ENCODE measurements at regions not wholly inside any gene's neighbourhood (a gene's known extent, or its start where the extent isn't known, plus 50 kb on each side); places are given as distances from the start of the nearest gene placed in this dataset.
"Not testable (repeated sequence)": the region's sequence is repeated elsewhere in the genome, so short reads cannot be mapped to it uniquely, and the experiment has no call there.

DNA sequence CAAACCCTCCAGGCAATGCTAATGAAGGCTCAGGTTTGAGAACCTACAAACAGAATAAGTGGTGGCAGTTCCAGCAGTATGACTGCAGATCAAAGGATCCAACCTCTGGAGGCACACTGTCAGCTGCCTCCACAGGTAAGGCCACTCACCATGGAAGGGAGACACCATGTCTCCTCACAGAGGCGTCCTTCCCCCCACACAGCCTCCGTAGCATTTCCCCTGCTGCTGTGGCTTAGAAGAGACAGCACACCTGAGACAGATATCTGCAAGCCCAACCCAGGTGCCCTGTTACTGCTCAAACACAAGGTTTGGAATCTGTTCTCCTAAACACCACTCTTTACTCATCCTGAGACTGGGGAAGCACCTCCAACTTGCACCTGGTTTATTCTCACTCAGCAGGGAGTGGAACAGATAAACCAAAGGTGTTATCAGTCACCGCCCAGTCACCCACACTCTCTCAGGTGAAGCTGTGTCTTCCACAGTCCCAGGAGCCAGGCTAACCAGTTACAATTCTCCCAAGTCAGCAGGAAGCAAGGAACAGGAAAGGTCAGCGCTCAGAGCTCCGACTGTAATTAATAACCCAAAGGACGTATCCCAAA is 311.2 kb downstream of the FOXO1 start:
- no peak for DNase-seq (ENCODE audit: low spot score)

- DNase-seq (ENCODE audit: low spot score) = no peak
Observed at GRCh38 chr13:40356011-40356410, 310.4 kb downstream of the FOXO1 start.

GRCh38 chr13:40356458-40356857 is 310.0 kb downstream of the FOXO1 start:
- DNase-seq (ENCODE audit: low spot score) = not testable (repeated sequence)

DNA sequence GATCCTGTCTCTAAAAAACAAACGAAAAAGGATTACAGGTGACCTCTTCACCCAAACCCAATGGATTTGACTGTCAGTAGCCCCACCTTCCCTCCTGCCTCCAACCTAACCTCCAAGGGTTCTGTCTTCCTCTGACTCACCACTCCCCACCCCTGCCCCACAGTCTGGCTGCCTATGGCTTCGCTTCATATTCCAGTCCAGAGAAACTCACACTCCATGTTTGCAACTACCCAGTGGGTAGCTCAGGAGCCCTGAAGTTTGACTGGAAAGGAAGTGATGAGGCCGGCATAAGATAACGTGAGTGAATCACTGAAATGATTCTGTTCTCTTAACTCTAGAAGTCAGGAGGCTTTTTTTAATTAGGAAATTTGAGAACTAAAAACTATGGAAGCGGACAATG is 303.9 kb downstream of the FOXO1 start:
- no peak for DNase-seq (ENCODE audit: low spot score)

- DNase-seq (ENCODE audit: low spot score) = no peak
Observed at GRCh38 chr13:40363653-40364052, 302.8 kb downstream of the FOXO1 start.

GRCh38 chr13:40366119-40366518 is 300.3 kb downstream of the FOXO1 start:
- DNase-seq (ENCODE audit: low spot score) = no peak

DNA sequence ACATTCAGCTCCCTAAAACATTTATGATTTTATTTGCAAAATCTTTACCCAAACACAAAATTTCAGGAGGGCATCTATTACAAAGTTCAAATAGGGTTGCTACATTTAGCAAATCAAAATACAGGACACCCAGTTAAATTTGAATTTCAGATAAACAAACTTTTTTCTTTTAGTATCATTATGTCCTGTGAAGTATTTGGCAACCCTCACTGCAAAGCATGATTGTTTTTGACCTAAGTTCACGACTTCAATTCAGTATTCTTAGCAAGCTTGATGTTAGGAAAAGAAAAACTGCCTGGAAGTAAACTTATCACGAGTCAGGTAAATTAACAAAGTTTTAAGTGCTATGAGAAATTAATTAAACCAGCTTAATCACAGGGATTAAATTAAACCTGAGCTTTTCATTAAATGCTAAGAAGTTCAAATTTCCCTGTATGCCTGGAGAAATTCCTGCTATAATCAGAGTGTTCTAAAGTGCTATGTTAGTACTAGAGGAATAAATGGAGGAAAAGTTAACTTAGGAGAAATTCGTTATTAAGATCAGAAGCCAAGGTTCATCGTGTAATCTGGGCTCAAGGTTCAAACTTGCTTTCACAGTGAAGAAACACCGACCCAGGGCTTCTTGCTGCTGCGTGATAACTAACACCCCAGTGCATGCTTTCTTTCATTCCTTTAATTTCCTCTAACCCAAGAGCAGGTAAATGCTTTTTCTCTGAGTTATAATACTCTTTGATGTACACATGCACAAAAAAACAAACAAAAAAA is 298.1 kb downstream of the FOXO1 start:
- DNase-seq (ENCODE audit: low spot score) = no peak

GRCh38 chr13:40370661-40371060 is 295.8 kb downstream of the FOXO1 start:
- DNase-seq (ENCODE audit: low spot score) = no peak

GRCh38 chr13:40371531-40372125 is 294.8 kb downstream of the FOXO1 start:
- DNase-seq (ENCODE audit: low spot score) = no peak

GRCh38 chr13:40373608-40374007 is 292.8 kb downstream of the FOXO1 start:
- DNase-seq (ENCODE audit: low spot score) = not testable (repeated sequence)

DNA sequence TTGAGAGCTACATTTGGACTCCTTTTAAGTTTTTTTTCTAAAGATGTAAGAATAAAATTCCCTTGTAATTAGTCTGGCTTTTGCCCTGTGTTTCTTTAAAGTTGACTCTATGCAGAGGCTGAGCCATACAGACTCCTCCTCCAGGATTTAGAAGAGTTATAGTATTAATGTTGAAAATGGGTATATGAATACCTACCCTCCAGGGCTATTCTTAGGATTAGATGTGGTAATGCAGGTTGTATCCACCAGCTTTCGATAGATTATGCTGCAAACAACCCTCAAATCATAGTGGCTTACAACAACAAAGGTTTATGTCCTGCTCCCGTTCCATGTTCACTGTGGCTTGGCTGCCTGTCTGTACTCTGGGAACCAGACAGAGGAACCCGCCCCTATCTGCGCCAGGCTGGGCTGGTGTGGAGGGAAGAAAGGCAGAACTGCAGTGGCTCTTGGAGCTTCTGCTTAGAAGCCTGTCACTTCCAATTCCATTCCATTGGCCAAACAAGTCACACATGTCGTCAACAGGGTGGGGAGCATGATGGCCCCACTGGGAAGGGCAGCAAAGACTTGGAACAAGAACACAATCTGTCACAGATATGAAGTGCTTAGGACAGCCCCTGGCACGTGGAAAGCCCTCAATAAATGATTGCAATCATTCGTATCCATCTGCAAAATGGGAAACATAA is 290.8 kb downstream of the FOXO1 start:
- peak; percentile 82 for DNase-seq (ENCODE audit: low spot score)

DNA sequence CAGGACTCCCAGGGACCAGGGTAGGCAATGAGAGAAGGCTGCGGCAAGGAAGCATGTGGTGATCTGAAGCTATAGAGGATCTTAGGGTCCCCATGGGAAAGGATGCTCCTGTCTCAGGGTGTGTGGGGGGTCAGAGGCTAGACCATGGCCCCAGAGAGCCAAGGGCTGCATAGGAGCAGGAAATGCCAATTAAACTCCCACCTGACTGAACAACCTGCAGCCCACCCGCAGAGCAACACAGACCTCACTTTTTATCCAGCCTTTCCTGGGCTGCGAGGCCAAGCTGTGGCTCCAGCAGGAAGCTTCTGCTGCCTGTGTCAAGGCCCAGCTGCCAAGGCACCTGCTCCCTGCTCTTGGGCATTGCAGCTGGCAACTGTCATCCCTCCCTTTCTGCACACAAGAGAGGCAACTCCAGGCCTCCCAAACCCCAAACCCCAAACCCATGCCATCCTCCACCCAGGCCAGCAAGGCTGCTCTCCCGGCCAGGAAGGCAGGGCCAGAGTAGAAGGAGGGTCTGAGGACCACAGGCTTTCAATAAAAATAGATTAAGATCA is 290.1 kb downstream of the FOXO1 start:
- DNase-seq (ENCODE audit: low spot score) = no peak

DNA sequence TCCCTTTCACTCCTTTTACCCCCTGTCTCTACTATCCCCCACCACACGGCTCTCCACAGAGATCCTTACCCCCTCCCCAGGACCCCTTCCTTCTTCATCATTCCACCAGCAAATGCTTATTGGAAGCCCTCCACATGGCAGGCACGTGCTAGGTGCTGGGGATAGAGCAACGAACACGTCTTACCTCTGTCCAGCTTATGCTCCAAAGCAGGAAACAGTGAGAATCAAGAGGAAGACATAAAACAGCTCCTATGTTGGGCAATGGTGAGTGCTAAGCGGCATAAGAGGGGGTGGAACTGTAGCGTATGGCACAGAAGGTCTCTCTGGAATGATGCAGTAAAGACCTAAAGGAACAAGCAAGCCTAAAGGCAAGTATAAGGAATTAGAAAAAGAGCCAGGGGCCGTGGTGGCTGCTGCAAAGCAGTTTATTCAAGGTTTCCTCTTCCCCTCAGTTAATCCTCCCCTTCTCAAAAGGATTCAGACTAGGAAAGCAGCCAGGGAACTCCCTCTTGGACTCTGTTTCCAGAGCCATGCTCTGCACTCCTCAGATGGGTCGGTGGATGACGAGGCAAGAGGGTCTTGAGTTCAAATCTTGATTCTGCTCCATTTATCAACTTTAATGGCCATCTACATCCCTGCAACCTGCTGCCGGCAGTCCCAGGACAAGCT is 289.4 kb downstream of the FOXO1 start:
- DNase-seq (ENCODE audit: low spot score) = no peak

GRCh38 chr13:40377783-40378182 is 288.7 kb downstream of the FOXO1 start:
- DNase-seq (ENCODE audit: low spot score) = no peak

DNA sequence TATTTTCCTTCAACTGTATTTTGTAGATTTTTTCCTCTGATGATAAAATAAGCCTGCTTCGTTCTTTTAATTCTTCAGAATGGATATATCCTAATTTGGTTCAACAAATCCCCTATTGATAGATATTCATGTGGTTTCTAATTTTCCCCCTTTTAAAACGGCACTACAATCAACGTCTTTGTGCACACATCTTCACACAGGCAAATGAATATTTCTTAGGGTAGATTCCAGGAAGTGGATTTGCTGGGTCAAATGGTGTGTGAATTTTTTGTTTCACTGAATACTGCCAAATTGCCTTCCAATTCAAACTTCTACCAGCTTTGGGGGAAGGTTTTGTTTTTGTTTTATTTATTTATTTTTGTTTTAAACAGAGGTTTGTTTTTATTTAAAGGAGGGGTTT is 287.2 kb downstream of the FOXO1 start:
- no peak for DNase-seq (ENCODE audit: low spot score)

- DNase-seq (ENCODE audit: low spot score) = peak; percentile 10
Observed at GRCh38 chr13:40379794-40380578, 286.5 kb downstream of the FOXO1 start.

GRCh38 chr13:40381935-40382764 is 284.3 kb downstream of the FOXO1 start:
- no peak for DNase-seq (ENCODE audit: low spot score)

DNA sequence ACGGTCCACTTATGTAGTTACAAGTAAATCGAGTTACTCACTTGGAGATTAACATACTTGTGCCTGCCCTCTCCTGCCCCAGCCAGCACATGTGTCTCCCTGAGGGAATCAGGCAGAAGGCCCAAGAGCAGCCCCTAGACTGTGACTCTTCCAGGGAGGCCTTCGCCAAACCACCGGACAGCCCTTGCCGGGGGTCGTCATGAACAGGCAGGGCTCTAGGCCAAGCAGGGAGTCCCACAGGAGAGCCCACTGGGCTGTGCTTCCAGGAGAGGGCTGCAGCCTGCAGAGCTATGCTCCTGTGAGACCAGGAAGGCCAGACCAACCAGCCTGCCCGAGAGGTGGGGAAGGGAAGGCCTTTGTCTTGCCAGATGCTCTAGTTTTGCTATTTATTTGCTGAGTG is 283.3 kb downstream of the FOXO1 start:
- peak; percentile 24 for DNase-seq (ENCODE audit: low spot score)

GRCh38 chr13:40383885-40384284 is 282.6 kb downstream of the FOXO1 start:
- no peak for DNase-seq (ENCODE audit: low spot score)
